ENCODE measurements at regions not wholly inside any gene's neighbourhood (a gene's known extent, or its start where the extent isn't known, plus 50 kb on each side); places are given as distances from the start of the nearest gene placed in this dataset.
"Not testable (repeated sequence)": the region's sequence is repeated elsewhere in the genome, so short reads cannot be mapped to it uniquely, and the experiment has no call there.

DNA sequence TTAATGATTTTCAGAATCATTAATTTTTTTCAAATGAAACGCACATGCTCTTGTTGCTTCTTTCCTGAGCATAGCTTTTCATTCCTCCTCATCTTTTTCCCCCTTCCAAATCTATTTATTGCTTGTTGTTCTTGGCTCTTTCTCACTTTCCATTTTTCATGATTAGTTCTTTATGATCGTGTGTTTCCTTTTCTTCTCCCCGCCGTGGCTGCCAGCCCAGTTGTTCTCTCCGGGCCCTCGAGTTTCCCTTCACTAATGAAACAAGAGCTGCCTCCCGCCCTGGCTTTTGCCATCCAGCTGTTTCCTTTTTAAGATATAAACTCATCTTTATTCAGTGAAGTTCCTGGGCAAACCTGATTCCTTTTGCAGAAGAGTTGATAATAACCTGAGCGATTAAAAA is 170.2 kb upstream of the NR2F2 start:
- TF ChIP-seq, protein P1, sequence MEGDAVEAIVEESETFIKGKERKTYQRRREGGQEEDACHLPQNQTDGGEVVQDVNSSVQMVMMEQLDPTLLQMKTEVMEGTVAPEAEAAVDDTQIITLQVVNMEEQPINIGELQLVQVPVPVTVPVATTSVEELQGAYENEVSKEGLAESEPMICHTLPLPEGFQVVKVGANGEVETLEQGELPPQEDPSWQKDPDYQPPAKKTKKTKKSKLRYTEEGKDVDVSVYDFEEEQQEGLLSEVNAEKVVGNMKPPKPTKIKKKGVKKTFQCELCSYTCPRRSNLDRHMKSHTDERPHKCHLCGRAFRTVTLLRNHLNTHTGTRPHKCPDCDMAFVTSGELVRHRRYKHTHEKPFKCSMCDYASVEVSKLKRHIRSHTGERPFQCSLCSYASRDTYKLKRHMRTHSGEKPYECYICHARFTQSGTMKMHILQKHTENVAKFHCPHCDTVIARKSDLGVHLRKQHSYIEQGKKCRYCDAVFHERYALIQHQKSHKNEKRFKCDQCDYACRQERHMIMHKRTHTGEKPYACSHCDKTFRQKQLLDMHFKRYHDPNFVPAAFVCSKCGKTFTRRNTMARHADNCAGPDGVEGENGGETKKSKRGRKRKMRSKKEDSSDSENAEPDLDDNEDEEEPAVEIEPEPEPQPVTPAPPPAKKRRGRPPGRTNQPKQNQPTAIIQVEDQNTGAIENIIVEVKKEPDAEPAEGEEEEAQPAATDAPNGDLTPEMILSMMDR (IDR thresholded peaks at IDR 0.05; ENCODE audit: borderline replicate concordance, control extremely low read depth, extremely low read depth, insufficient read depth, missing control alignments), result no peak
- no peak for DNase-seq (ENCODE audit: low spot score)
- in situ Hi-C loops (cut with MboI; ENCODE audit: low sequenced_read_pairs, unreplicated experiment), result no loop called here

DNA sequence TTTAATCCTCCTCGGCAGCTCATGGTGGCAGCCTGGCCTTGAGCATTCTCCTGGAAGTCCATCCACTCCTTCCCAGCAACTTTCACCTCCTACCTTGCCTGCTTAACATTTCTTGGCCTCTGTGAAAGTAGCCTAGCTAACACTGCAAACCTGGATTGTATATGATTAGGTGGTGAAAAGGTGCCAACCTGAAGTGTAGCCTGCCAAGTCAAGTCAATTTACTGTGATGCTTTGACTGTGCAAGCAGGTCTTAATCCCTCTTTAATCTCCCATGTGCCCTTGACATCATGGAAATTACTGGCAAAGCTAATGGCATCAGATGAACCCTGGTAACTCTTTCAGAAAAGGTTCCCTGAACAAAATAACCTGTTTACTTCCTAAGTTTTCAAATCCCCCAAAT is 169.7 kb upstream of the NR2F2 start:
- TF ChIP-seq, protein P1 (IDR thresholded peaks at IDR 0.05; ENCODE audit: borderline replicate concordance, control extremely low read depth, extremely low read depth, insufficient read depth, missing control alignments), result no peak
- in situ Hi-C loops (cut with MboI; ENCODE audit: low sequenced_read_pairs, unreplicated experiment), result no loop called here
- no peak for DNase-seq (ENCODE audit: low spot score)

DNA sequence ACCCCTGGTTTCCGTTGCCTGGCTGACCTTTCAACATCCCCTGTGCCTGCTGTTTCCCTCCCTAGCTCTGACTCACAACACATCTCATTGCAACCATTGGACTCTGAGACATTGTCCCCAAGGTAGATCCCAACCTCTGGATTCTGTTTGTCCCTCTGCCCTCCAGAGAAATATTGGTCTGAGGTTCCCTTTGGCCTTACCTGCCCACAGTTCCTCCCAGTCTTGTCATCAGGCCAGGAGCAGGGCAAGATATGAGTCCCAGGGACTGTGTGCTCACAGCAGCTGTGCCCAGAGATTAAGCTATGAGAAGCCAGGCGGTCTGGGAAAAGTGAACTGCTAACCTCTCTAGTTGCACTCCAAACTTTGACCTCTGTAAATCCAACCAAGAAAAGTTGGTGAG is 168.2 kb upstream of the NR2F2 start:
- TF ChIP-seq, protein P1 (IDR thresholded peaks at IDR 0.05; ENCODE audit: borderline replicate concordance, control extremely low read depth, extremely low read depth, insufficient read depth, missing control alignments), result no peak
- in situ Hi-C loops (cut with MboI; ENCODE audit: low sequenced_read_pairs, unreplicated experiment), result no loop called here
- DNase-seq (ENCODE audit: low spot score), result no peak

DNA sequence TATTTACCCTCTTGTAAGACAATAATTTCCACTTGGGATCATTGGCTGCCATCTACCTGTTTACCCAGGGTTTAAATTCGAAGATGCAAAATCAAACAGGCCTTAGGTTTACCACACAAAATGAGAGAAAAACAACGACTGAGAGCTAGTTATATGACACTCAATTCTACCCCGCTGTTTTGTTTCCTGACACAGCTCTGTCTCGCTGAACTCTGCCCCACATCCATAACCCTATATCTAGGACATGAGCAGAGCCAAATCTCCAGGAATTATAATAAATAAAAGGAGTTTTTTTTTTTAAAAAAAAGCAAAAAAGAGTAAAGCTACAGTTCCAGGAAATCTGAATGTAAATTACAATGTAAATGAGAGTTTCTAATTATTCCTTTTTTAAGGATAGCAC is 165.4 kb upstream of the NR2F2 start:
- no peak for DNase-seq (ENCODE audit: low spot score)
- TF ChIP-seq, protein P1 (IDR thresholded peaks at IDR 0.05; ENCODE audit: borderline replicate concordance, control extremely low read depth, extremely low read depth, insufficient read depth, missing control alignments), result no peak
- in situ Hi-C loops (cut with MboI; ENCODE audit: low sequenced_read_pairs, unreplicated experiment), result no loop called here

DNA sequence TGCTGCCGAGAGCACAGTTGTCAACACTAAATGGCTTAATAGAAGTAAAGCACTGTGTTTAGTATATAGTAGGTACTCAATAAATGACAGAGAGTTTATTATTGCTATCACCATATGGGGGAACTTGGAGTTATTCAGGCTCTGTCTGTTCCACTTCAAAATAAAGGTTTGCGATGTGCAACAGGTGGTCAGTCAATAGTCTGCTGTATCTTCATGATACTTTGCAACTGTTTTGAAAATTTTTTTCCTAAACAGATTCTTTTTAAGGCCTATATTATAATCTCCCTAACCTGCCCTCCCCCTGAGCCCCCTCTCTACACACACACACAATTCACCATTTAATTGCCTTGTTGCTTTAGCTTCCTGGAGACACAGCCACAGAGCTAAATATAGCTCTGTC is 164.7 kb upstream of the NR2F2 start:
- in situ Hi-C loops (cut with MboI; ENCODE audit: low sequenced_read_pairs, unreplicated experiment), result no loop called here
- DNase-seq (ENCODE audit: low spot score), result no peak
- TF ChIP-seq, protein P1 (IDR thresholded peaks at IDR 0.05; ENCODE audit: borderline replicate concordance, control extremely low read depth, extremely low read depth, insufficient read depth, missing control alignments), result no peak

DNA sequence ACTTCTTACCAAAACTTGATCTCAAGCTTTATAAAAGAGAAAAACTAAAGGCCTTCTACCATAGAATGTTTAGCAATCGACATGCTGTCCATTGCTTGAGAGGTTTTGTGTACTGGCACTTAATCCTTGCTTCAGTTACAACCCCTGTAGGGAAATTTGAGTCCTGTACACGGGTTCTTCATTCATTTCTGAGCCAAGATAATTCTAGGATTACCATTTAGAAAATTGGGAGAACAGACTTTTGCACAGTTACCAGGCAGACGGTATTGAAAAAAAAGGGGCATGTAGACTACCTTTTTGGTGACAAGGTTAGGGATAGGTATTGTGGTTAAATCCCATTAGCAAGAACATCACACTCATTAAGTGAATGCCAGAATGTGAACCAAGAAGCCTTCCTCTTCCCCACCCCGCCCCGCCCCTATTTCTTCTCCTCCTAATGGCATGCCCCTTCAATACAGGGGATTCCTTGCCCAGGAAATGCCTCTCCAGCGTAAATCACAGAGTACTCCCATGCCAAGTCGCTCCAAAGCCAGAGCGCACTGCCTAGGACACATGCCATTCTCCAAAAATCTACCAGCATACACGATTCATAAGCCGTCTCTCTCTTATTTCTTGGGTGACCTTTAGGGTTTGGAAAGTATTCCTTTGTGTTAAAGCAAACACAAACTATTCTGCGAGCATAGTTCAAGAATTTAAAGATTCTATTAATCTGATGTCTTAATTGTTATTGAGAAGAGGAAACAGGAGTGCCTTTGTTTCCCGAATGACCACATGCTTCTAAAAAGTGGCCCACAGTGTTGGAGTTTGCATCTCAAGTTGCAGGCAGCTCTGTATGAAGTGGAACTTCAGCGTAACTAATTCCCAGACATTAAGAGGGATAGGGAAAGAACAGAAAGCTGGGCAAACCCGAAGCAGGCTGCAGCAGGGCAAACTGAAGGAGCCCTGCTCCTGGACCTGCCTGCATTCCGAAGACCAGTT is 164.0 kb upstream of the NR2F2 start:
- TF ChIP-seq, protein P1 (IDR thresholded peaks at IDR 0.05; ENCODE audit: borderline replicate concordance, control extremely low read depth, extremely low read depth, insufficient read depth, missing control alignments), result no peak
- no peak for DNase-seq (ENCODE audit: low spot score)
- in situ Hi-C loops (cut with MboI; ENCODE audit: low sequenced_read_pairs, unreplicated experiment), result no loop called here

DNA sequence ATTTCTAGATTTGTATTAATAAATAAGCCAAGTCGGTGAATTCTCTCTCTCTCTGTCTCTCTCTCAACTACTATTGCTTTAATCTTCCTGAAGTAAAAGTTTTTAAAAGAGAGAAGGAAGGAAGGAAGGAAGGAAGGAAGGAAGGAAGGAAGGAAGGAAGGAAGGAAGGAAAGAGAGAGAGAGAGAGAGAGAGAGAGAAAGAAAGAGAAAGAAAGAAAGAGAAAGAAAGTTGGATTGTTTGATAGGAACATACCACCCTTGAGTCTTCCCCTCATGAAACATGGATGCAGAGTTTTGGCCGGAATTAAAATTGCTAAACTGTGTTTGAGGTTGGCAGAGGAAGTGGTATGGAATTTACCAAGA is 159.9 kb upstream of the NR2F2 start:
- DNase-seq (ENCODE audit: low spot score); in situ Hi-C loops (cut with MboI; ENCODE audit: low sequenced_read_pairs, unreplicated experiment): not testable (repeated sequence)
